ENCODE measurements at regions not wholly inside any gene's neighbourhood (a gene's known extent, or its start where the extent isn't known, plus 50 kb on each side); places are given as distances from the start of the nearest gene placed in this dataset.
"Not testable (repeated sequence)": the region's sequence is repeated elsewhere in the genome, so short reads cannot be mapped to it uniquely, and the experiment has no call there.

DNA sequence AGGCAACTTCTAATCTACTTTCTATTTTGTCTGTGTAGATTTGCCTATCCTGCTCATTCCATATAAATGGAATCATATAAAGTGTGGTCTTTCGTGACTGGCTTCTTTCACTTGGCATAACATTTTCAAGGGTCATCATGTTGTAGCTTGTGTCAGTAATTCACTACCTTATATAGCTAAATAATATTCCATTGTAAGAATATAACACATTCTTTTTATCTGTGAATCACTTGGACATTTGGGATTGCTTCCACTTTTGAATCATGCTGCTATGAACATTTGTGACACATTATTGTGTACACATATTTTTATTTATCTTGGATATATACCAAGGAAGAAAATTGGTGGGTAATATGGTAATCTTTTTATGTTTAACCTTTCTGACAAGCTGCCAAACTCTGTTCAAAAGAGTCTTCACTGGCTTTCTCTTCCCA is 89.0 kb upstream of the CSNK1A1L start:
- Mint-ChIP-seq H3K4me3 (no peak overlapping the region), H3K27ac (no peak overlapping the region), H3K4me1 (no peaks in the 10 kb centered on the region), H3K9me3 (ENCODE audit: low read depth) (no peaks in the 10 kb centered on the region), H3K36me3 (ENCODE audit: low read depth) (no peaks in the 10 kb centered on the region), H3K27me3 (no peaks in the 10 kb centered on the region)
- intact Hi-C loops (cut with DNase I, micrococcal nuclease), result no loop called here
- no peak for ATAC-seq
- ChIA-PET CTCF (interaction anchor here (0.6 kb wide), 1 partner anchor 66 kb away, joined by 3 read pairs; no protein-coding TSS in a partner anchor), POLR2A (no interaction called here)
- no peak for DNase-seq

DNA sequence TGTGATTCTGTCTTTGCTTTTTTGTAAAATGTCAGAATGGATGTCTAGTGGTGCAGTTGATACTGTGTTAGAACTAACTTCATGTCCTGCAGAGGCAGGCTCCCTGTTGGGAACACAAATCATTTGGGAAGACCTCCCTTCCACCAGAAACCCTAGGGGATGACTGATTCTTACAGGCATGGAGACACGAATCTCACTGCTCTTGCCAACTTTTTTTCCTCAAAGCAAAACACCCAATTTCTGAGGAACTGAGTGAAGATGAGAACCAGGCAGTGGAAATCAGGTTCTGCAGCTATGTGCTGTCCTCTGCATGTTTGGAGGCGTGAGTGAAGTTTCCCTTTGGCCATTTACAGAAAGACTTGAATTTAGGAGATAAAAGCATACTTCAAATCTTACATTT is 87.5 kb upstream of the CSNK1A1L start:
- intact Hi-C loops (cut with DNase I, micrococcal nuclease), result no loop called here
- DNase-seq (no peak), ATAC-seq (no peak)
- Mint-ChIP-seq H3K27ac (no peak overlapping the region), H3K4me1 (no peaks in the 10 kb centered on the region), H3K4me3 (no peak overlapping the region), H3K27me3 (no peaks in the 10 kb centered on the region), H3K9me3 (ENCODE audit: low read depth) (no peaks in the 10 kb centered on the region), H3K36me3 (ENCODE audit: low read depth) (no peaks in the 10 kb centered on the region)
- ChIA-PET CTCF (no interaction called here), POLR2A (no interaction called here)

DNA sequence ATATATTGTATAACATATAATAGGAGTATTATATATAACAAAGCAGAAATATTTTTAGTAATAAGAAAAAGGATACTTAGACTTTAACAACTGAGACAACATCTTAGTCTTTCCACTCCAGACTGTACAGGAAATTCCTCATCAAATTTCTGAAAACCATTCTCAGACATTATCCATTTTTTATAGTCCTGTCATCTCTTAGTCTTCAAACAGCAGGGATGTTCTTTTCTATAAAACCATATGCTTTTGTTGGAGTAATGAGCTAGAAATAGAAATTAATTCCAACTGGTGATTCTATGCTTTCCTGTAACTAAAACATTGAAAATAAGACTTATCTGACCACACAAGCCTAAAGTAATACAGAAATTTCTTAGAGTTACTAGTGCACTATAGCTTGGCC is 82.2 kb upstream of the CSNK1A1L start:
- Mint-ChIP-seq H3K4me3 (no peak overlapping the region), H3K27me3 (no peaks in the 10 kb centered on the region), H3K4me1 (no peaks in the 10 kb centered on the region), H3K27ac (no peak overlapping the region), H3K9me3 (ENCODE audit: low read depth) (no peaks in the 10 kb centered on the region), H3K36me3 (ENCODE audit: low read depth) (no peaks in the 10 kb centered on the region)
- ATAC-seq, result no peak
- CTCF ChIA-PET, result no interaction called here
- intact Hi-C loops (cut with DNase I, micrococcal nuclease), result no loop called here
- DNase-seq, result no peak
- POLR2A ChIA-PET, result no interaction called here

DNA sequence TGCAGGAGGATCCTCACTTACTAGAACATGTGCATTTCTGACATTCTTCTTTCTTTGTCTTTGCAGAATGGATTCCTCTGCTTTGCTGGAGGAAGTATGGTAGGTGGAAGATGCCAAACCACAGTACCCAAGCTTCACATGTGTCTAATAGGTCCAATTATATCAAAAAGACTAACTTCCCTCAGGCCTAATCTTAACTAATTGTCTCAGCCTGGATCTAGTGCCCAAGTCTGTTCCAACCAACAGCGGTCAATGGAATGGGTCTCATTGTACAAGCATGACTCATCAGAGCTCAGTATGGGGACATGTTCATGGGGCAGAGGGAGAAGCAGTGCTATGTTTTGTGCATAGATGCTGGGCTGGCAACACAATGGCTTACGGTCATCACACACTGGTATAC is 81.6 kb upstream of the CSNK1A1L start:
- POLR2A ChIA-PET, result no interaction called here
- intact Hi-C loops (cut with DNase I, micrococcal nuclease), result no loop called here
- DNase-seq, result no peak
- CTCF ChIA-PET, result no interaction called here
- Mint-ChIP-seq H3K4me3 (no peak overlapping the region), H3K4me1 (no peaks in the 10 kb centered on the region), H3K27ac (no peak overlapping the region), H3K27me3 (no peaks in the 10 kb centered on the region), H3K9me3 (ENCODE audit: low read depth) (no peaks in the 10 kb centered on the region), H3K36me3 (ENCODE audit: low read depth) (no peaks in the 10 kb centered on the region)
- ATAC-seq, result no peak

DNA sequence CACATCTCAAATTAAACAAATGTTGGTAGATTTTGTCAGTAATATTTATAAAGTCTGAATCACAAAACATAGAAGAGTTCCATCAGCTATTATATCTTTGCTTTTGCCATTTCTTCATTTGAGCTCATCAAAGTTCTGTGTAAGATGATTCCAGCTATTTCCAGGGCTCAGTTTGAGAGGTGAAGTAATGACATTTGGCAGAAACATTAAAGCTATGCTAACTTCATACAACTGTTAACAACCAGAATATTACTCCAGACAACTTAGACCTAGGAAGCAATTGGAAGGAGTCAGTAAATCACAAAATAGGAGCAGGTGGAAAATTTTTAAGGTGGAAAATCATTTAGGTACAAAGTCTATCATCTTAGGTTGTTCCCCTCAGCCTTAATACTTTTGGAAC is 76.2 kb upstream of the CSNK1A1L start:
- CTCF ChIA-PET, result no interaction called here
- POLR2A ChIA-PET, result no interaction called here
- intact Hi-C loops (cut with DNase I, micrococcal nuclease), result no loop called here

DNA sequence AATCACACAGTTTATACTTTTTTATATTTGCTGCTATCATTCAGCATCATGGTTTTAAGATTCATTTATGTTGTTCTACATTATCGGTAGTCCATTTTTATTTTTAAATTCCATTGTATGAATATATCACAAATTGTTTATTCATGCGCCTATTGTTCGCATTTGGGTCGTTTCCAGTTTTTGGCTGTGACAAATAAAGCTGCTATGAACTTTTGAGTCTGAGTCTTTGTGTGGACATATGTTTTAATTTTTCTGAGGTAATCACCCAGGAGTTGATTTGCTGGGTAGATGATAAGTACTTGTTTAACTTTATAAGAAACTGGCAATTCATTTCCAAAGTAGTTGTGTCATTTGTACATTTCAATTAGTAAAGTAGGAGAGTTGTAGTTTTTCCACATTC is 74.2 kb upstream of the CSNK1A1L start:
- no peaks in the 10 kb centered on the region for H3K27me3 Mint-ChIP-seq
- no peaks in the 10 kb centered on the region for H3K36me3 Mint-ChIP-seq (ENCODE audit: low read depth)
- intact Hi-C loops (cut with DNase I, micrococcal nuclease), result no loop called here
- H3K9me3 Mint-ChIP-seq (ENCODE audit: low read depth), result no peaks in the 10 kb centered on the region
- DNase-seq, result no peak
- ChIA-PET CTCF (no interaction called here), POLR2A (no interaction called here)
- ATAC-seq, result no peak
- no peak overlapping the region for H3K4me3 Mint-ChIP-seq
- no peaks in the 10 kb centered on the region for H3K4me1 Mint-ChIP-seq
- H3K27ac Mint-ChIP-seq, result no peak overlapping the region

More for the DNA sequence above, 76.2 kb upstream of the CSNK1A1L start:
- no peaks in the 10 kb centered on the region for H3K27me3 Mint-ChIP-seq
- DNase-seq (no peak), ATAC-seq (no peak)
- no peak overlapping the region for H3K4me3 Mint-ChIP-seq
- no peaks in the 10 kb centered on the region for H3K9me3 Mint-ChIP-seq (ENCODE audit: low read depth)
- H3K36me3 Mint-ChIP-seq (ENCODE audit: low read depth), result no peaks in the 10 kb centered on the region
- no peak overlapping the region for H3K27ac Mint-ChIP-seq
- H3K4me1 Mint-ChIP-seq, result no peaks in the 10 kb centered on the region

DNA sequence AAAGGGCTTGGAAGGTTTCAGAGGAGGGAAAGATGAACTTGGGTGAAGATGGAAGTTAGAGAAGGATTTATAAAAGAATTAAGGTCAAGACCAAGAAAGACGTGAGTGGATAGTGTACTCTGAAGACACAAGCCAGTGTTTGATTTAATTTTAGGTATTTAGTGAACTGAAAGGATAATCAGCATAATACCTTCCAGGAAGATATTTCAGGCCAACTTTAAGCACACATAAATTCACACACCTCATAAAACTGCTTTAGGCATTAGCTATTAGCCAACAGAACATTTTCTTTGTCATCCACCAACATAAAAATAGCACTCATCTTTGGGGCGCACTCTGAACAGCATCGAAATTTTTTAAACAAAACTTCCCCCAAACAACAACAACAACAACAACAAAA is 71.7 kb upstream of the CSNK1A1L start:
- H3K4me1 Mint-ChIP-seq, result no peaks in the 10 kb centered on the region

DNA sequence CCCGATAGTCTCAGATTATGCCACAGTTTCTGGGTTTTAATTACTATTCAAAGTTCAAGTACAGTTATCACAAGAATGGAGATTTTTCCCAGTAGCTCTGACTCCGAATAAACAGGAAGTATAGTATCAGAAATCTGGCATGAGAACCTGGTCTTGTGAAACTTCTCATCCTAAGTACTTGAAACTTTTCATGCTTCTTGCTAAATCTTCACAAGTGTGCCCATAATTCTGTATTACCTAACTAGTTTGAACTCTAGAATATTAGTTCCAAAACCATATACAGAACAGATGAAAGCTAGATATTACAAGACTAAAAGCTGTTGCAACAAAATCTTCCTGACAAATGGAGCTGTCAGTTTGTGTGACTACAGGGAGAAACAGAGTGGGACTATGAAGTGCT is 70.5 kb upstream of the CSNK1A1L start:
- no peak overlapping the region for H3K27ac Mint-ChIP-seq
- no peak overlapping the region for H3K4me3 Mint-ChIP-seq

More for the DNA sequence above, 71.7 kb upstream of the CSNK1A1L start:
- intact Hi-C loops (cut with DNase I, micrococcal nuclease), result no loop called here
- POLR2A ChIA-PET, result no interaction called here
- no peaks in the 10 kb centered on the region for H3K27me3 Mint-ChIP-seq
- H3K36me3 Mint-ChIP-seq (ENCODE audit: low read depth), result no peaks in the 10 kb centered on the region
- ATAC-seq (no peak), DNase-seq (no peak)
- CTCF ChIA-PET, result no interaction called here
- H3K27ac Mint-ChIP-seq, result no peak overlapping the region
- H3K9me3 Mint-ChIP-seq (ENCODE audit: low read depth), result no peaks in the 10 kb centered on the region
- H3K4me3 Mint-ChIP-seq, result no peak overlapping the region

DNA sequence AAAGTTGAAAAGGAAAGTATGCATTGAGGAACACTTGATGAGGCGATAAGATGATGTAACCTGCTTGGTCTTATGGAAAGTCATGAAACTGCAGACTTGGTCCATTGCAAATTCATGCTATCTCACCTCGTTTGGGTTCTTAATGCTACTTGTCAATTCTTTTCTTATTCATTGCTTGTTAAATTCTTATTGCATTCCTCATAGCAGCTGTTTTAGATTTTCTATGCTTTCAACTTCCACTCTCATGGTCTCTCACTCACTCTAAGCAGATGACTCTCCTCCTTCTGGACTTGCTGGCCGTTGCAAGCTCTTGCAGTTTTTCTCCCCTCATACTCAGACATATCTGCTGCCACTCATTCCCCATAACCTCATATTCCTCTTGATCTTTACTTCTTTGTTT is 67.8 kb upstream of the CSNK1A1L start:
- H3K9me3 Mint-ChIP-seq (ENCODE audit: low read depth), result no peaks in the 10 kb centered on the region
- ChIA-PET POLR2A (no interaction called here), CTCF (no interaction called here)
- ATAC-seq, result no peak
- H3K36me3 Mint-ChIP-seq (ENCODE audit: low read depth), result no peaks in the 10 kb centered on the region
- H3K4me3 Mint-ChIP-seq, result no peak overlapping the region
- H3K4me1 Mint-ChIP-seq, result no peaks in the 10 kb centered on the region
- intact Hi-C loops (cut with DNase I, micrococcal nuclease), result no loop called here
- H3K27ac Mint-ChIP-seq, result no peak overlapping the region
- no peak for DNase-seq
- H3K27me3 Mint-ChIP-seq, result no peaks in the 10 kb centered on the region

More for the DNA sequence above, 70.5 kb upstream of the CSNK1A1L start:
- POLR2A ChIA-PET, result no interaction called here
- Mint-ChIP-seq H3K9me3 (ENCODE audit: low read depth) (no peaks in the 10 kb centered on the region), H3K27me3 (no peaks in the 10 kb centered on the region), H3K4me1 (no peaks in the 10 kb centered on the region), H3K36me3 (ENCODE audit: low read depth) (no peaks in the 10 kb centered on the region)
- ATAC-seq (no peak), DNase-seq (no peak)
- CTCF ChIA-PET, result interaction anchor here (0.8 kb wide), 1 partner anchor 143 kb away, joined by 3 read pairs; no protein-coding TSS in a partner anchor
- intact Hi-C loops (cut with DNase I, micrococcal nuclease), result no loop called here

DNA sequence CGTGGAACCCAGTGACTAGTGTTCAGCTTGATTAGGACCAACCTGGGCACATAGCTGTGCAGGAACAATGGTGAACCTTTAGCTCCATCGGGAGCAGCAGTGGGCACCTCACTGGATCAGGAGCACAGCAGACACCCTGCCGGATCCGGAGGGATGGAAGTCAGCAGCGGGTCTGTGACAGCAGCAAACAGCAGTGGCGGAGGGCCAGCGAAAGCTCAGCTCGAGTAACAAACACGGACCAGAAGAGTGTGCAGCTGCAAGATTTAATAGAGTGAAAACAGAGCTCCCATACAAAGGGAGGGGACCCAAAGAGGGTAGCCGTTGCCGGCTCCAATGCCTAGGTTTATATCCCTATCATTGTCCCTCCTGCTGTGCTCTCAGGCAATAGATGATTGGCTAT is 66.8 kb upstream of the CSNK1A1L start:
- ATAC-seq; POLR2A ChIA-PET; H3K36me3 Mint-ChIP-seq (ENCODE audit: low read depth); H3K4me1 Mint-ChIP-seq; H3K27me3 Mint-ChIP-seq; H3K27ac Mint-ChIP-seq; CTCF ChIA-PET; DNase-seq; H3K4me3 Mint-ChIP-seq; intact Hi-C loops (cut with DNase I, micrococcal nuclease); H3K9me3 Mint-ChIP-seq (ENCODE audit: low read depth): not testable (repeated sequence)

DNA sequence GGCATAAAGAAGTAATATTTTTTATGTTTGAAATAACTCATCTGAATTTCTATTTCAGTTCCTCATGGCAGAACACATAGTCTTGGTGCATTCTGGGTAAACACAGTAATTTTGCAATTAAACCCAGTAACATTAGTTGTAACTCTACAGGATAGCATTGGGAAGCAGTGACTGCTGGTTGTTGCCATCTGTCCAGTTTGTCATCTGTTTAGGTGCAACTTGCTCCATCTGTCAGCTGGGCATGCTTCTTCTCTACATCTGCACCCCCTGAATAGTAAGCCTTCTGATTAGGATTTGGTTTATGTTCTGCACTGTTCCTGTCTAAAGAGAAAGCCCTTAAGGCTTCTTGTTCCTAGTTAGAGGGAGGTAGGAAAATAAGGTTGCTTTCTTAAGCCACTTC is 63.5 kb upstream of the CSNK1A1L start:
- intact Hi-C loops (cut with DNase I, micrococcal nuclease), result no loop called here

DNA sequence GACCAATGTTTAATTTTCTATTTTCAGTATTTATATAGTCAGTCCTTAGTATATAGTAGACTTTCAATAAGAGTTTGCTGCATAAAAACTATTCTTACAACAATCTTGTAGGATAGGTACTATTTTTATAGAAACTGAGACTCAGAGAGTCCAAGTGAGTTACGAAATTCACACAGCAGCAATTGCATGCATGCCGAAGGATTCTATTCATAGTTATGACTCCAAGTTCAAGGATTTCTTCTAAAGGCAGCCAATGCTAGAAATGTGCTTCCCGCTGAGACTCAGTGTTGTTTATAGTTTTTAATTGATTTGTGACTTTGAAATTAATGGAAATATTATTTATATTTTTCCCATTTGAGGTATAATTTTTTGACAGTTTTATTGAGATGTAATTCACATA is 62.7 kb upstream of the CSNK1A1L start:
- ChIA-PET CTCF (no interaction called here), POLR2A (no interaction called here)
- H3K27me3 Mint-ChIP-seq, result no peaks in the 10 kb centered on the region
- H3K36me3 Mint-ChIP-seq (ENCODE audit: low read depth), result no peaks in the 10 kb centered on the region
- DNase-seq (no peak), ATAC-seq (no peak)
- no peak overlapping the region for H3K4me3 Mint-ChIP-seq
- no peak overlapping the region for H3K27ac Mint-ChIP-seq
- no peaks in the 10 kb centered on the region for H3K4me1 Mint-ChIP-seq
- intact Hi-C loops (cut with DNase I, micrococcal nuclease), result no loop called here
- no peaks in the 10 kb centered on the region for H3K9me3 Mint-ChIP-seq (ENCODE audit: low read depth)

More for the DNA sequence above, 63.5 kb upstream of the CSNK1A1L start:
- POLR2A ChIA-PET, result no interaction called here
- no peaks in the 10 kb centered on the region for H3K4me1 Mint-ChIP-seq
- CTCF ChIA-PET, result no interaction called here
- H3K27ac Mint-ChIP-seq, result no peak overlapping the region
- no peaks in the 10 kb centered on the region for H3K27me3 Mint-ChIP-seq
- ATAC-seq (no peak), DNase-seq (no peak)
- H3K36me3 Mint-ChIP-seq (ENCODE audit: low read depth), result no peaks in the 10 kb centered on the region
- no peak overlapping the region for H3K4me3 Mint-ChIP-seq
- no peaks in the 10 kb centered on the region for H3K9me3 Mint-ChIP-seq (ENCODE audit: low read depth)

DNA sequence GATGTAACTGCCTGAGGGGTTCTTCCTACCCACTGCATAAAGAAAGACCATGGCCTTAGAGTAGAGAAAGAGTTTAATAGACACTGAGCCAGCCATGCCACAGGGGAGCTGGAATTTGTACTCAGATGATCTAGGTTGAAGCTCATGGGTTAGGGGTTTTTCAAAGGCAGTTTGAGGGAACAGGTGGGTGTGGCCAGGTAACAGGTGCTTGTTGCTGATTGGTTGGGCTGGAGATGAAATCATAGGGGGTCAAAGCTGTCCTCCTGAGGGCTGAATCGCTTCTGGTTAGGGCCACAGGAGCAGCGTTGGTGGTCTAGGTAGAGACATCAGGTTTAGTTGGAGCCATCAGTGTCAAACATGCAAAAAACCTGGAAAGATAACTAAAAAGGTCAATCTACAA is 59.2 kb upstream of the CSNK1A1L start:
- H3K4me1 Mint-ChIP-seq, result no peaks in the 10 kb centered on the region
- no peak overlapping the region for H3K4me3 Mint-ChIP-seq
- CTCF ChIA-PET, result no interaction called here
- ATAC-seq, result no peak
- DNase-seq, result no peak
- POLR2A ChIA-PET, result no interaction called here
- H3K9me3 Mint-ChIP-seq (ENCODE audit: low read depth), result peaks cover 18% of the 10 kb centered on the region
- no peaks in the 10 kb centered on the region for H3K27me3 Mint-ChIP-seq
- H3K27ac Mint-ChIP-seq, result no peak overlapping the region
- H3K36me3 Mint-ChIP-seq (ENCODE audit: low read depth), result no peaks in the 10 kb centered on the region
- intact Hi-C loops (cut with DNase I, micrococcal nuclease), result no loop called here
